GM21360 (cell line): ENCODE measurements at regions not wholly inside any gene's neighbourhood (a gene's known extent, or its start where the extent isn't known, plus 50 kb on each side); places are given as distances from the start of the nearest gene placed in this dataset.

Source experiments
- ATAC-seq: cut with Tn5 transposase; IDR thresholded peaks from one replicate; pipeline ENCODE4 v1.9.1; 2021; ENCODE audit warnings: mild to moderate bottlenecking, moderate library complexity; ENCODE audit not compliant: unreplicated experiment

GRCh38 chr5:117204926-117205869 lies 630.6 kb upstream of the SEMA6A start:
- ATAC-seq = no peak

- no peak for ATAC-seq
These were observed 629.8 kb upstream of the SEMA6A start for GRCh38 chr5:117204404-117204803.

GRCh38 chr5:117203584-117203983 lies 629.0 kb upstream of the SEMA6A start:
- ATAC-seq = no peak

- no peak for ATAC-seq
These were observed 626.4 kb upstream of the SEMA6A start for GRCh38 chr5:117201001-117201400.

- ATAC-seq = no peak
These were observed 620.5 kb upstream of the SEMA6A start for GRCh38 chr5:117195076-117195475.

GRCh38 chr5:117191251-117191650 lies 616.6 kb upstream of the SEMA6A start:
- ATAC-seq = no peak

- no peak for ATAC-seq
These were observed 615.2 kb upstream of the SEMA6A start for GRCh38 chr5:117189784-117190183.

- no peak for ATAC-seq
These were observed 613.6 kb upstream of the SEMA6A start for GRCh38 chr5:117188211-117188610.

GRCh38 chr5:117186751-117187150 lies 612.1 kb upstream of the SEMA6A start:
- no peak for ATAC-seq

GRCh38 chr5:117183326-117183725 lies 608.7 kb upstream of the SEMA6A start:
- no peak for ATAC-seq

GRCh38 chr5:117182104-117182503 lies 607.5 kb upstream of the SEMA6A start:
- no peak for ATAC-seq

GRCh38 chr5:117177302-117177701 lies 602.7 kb upstream of the SEMA6A start:
- no peak for ATAC-seq

GRCh38 chr5:117165068-117165467 lies 590.4 kb upstream of the SEMA6A start:
- no peak for ATAC-seq

GRCh38 chr5:117161718-117162335 lies 587.2 kb upstream of the SEMA6A start:
- no peak for ATAC-seq

GRCh38 chr5:117160391-117160790 lies 585.8 kb upstream of the SEMA6A start:
- no peak for ATAC-seq

- no peak for ATAC-seq
These were observed 574.7 kb upstream of the SEMA6A start for GRCh38 chr5:117149312-117149711.

- ATAC-seq = no peak
These were observed 569.5 kb upstream of the SEMA6A start for GRCh38 chr5:117144086-117144485.

GRCh38 chr5:117143406-117143805 lies 568.8 kb upstream of the SEMA6A start:
- ATAC-seq = no peak

GRCh38 chr5:117138523-117138922 lies 563.9 kb upstream of the SEMA6A start:
- no peak for ATAC-seq

- ATAC-seq = no peak
These were observed 561.2 kb upstream of the SEMA6A start for GRCh38 chr5:117135851-117136250.

GRCh38 chr5:117133198-117133597 lies 558.6 kb upstream of the SEMA6A start:
- ATAC-seq = no peak

GRCh38 chr5:117131876-117132275 lies 557.3 kb upstream of the SEMA6A start:
- no peak for ATAC-seq
